WTC11 (cell line): ENCODE measurements at regions not wholly inside any gene's neighbourhood (a gene's known extent, or its start where the extent isn't known, plus 50 kb on each side); places are given as distances from the start of the nearest gene placed in this dataset.

Experiments used
- ATAC-seq: fragments of 200-7000 bp; cut with Tn5 transposase; 2 replicates; pipeline ENCODE4 v1.10.0; 2021; ENCODE audit warnings: mild to moderate bottlenecking, moderate library complexity
- CTCF ChIA-PET: fragments of 300-600 bp; sonication (Branson Sonifier 250); formaldehyde crosslinking; loops from one replicate; lab custom pipeline; 2021; ENCODE audit warnings: antibody characterized with exemption; lab: Charles Lee
- POLR2A ChIA-PET: fragments of 350-600 bp; sonication (Branson Sonifier 250); formaldehyde crosslinking; loops from one replicate; lab custom pipeline; 2021; ENCODE audit warnings: antibody characterized with exemption; lab: Charles Lee
- DNase-seq: peaks from one replicate; pipeline ENCODE4 v3.0.0; 2021; ENCODE audit warnings: low spot score
- H3K27ac Mint-ChIP-seq: 2 replicates; pipeline ENCODE4 v1.8.0; 2021; ENCODE audit warnings: mixed read lengths
- H3K27me3 Mint-ChIP-seq: 2 replicates; pipeline ENCODE4 v1.8.0; 2021; ENCODE audit warnings: low read depth, mild to moderate bottlenecking, moderate library complexity, mixed read lengths
- H3K36me3 Mint-ChIP-seq: 2 replicates; pipeline ENCODE4 v1.8.0; 2021; ENCODE audit warnings: mixed read lengths
- H3K4me1 Mint-ChIP-seq: 2 replicates; pipeline ENCODE4 v1.8.0; 2022; ENCODE audit warnings: mixed read lengths
- H3K4me3 Mint-ChIP-seq: 2 replicates; pipeline ENCODE4 v1.8.0; 2021; ENCODE audit warnings: mild to moderate bottlenecking, moderate library complexity, mixed read lengths
- H3K9me3 Mint-ChIP-seq: 2 replicates; pipeline ENCODE4 v1.8.0; 2021; ENCODE audit warnings: mixed read lengths
- ATF1 ChIP-seq: sonication (generic); formaldehyde crosslinking; IDR thresholded peaks from 2 replicates; pipeline ENCODE4 v1.8.1; 2023; ENCODE audit warnings: mild to moderate bottlenecking, moderate library complexity, missing genetic modification reagents
- CREB1 ChIP-seq: sonication (generic); formaldehyde crosslinking; IDR thresholded peaks from 2 replicates; pipeline ENCODE4 v1.8.0; 2023; ENCODE audit warnings: mild to moderate bottlenecking, missing genetic modification reagents
- EMX1 ChIP-seq: fragments of 250-450 bp; sonication (Bioruptor Pico); IDR thresholded peaks from 2 replicates; pipeline ENCODE4 v1.8.0; 2021; ENCODE audit warnings: mild to moderate bottlenecking
- IRF2 ChIP-seq: sonication (generic); formaldehyde crosslinking; IDR thresholded peaks from 2 replicates; pipeline ENCODE4 v1.8.0; 2022; ENCODE audit warnings: low read depth, missing genetic modification reagents, borderline replicate concordance
- JAZF1 ChIP-seq: fragments of 250-450 bp; sonication (Bioruptor Pico); IDR thresholded peaks from 2 replicates; pipeline ENCODE4 v1.9.0; 2021; ENCODE audit warnings: moderate library complexity, mild to moderate bottlenecking, inconsistent platforms
- KAT7 ChIP-seq: sonication (generic); formaldehyde crosslinking; IDR thresholded peaks from 2 replicates; pipeline ENCODE4 v1.8.1; 2023; ENCODE audit warnings: missing genetic modification reagents, mild to moderate bottlenecking, borderline replicate concordance
- MXD4 ChIP-seq: fragments of 250-450 bp; sonication (Bioruptor Pico); IDR thresholded peaks from 2 replicates; pipeline ENCODE4 v1.8.0; 2021; ENCODE audit warnings: mild to moderate bottlenecking, moderate library complexity, borderline replicate concordance
- MYBL2 ChIP-seq: sonication (generic); formaldehyde crosslinking; IDR thresholded peaks from 2 replicates; pipeline ENCODE4 v1.8.1; 2023; ENCODE audit warnings: mild to moderate bottlenecking, moderate library complexity, missing genetic modification reagents
- OVOL2 ChIP-seq: fragments of 250-450 bp; sonication (Bioruptor Pico); IDR thresholded peaks from 2 replicates; pipeline ENCODE4 v1.9.0; 2021; ENCODE audit warnings: mild to moderate bottlenecking, borderline replicate concordance
- SP1 ChIP-seq: sonication (generic); formaldehyde crosslinking; conservative IDR thresholded peaks from 2 replicates; pipeline ENCODE4 v1.8.1; 2022; ENCODE audit warnings: missing genetic modification reagents
- TEAD4 ChIP-seq: sonication (generic); formaldehyde crosslinking; IDR thresholded peaks from 2 replicates; pipeline ENCODE4 v1.8.0; 2022; ENCODE audit warnings: mild to moderate bottlenecking, missing genetic modification reagents
- ZNF121 ChIP-seq: sonication (generic); formaldehyde crosslinking; IDR thresholded peaks from 2 replicates; pipeline ENCODE4 v1.8.0; 2023; ENCODE audit warnings: missing genetic modification reagents
- ZNF219 ChIP-seq: sonication (generic); formaldehyde crosslinking; IDR thresholded peaks from 2 replicates; pipeline ENCODE4 v1.8.0; 2023; ENCODE audit warnings: missing genetic modification reagents, mild to moderate bottlenecking, borderline replicate concordance
- ZNF317 ChIP-seq: sonication (generic); formaldehyde crosslinking; IDR thresholded peaks from 2 replicates; pipeline ENCODE4 v1.8.1; 2023; ENCODE audit warnings: low read depth, mild to moderate bottlenecking, moderate library complexity, missing genetic modification reagents, borderline replicate concordance
- ZNF416 ChIP-seq: fragments of 250-450 bp; sonication (Bioruptor Pico); IDR thresholded peaks from 2 replicates; pipeline ENCODE4 v1.9.0; 2021; ENCODE audit warnings: mild to moderate bottlenecking, inconsistent platforms
- ZNF423 ChIP-seq: fragments of 250-450 bp; sonication (Bioruptor Pico); IDR thresholded peaks from 2 replicates; pipeline ENCODE4 v2.1.2; 2022; ENCODE audit warnings: mild to moderate bottlenecking, moderate library complexity
- TF ChIP-seq, protein P1 (sequence below): fragments of 250-450 bp; sonication (Bioruptor Pico); IDR thresholded peaks from 2 replicates; pipeline ENCODE4 v2.1.2; 2022; ENCODE audit warnings: mild to moderate bottlenecking, moderate library complexity
- TF ChIP-seq, protein P2 (sequence below): sonication (generic); formaldehyde crosslinking; conservative IDR thresholded peaks from 2 replicates; pipeline ENCODE4 v1.8.1; 2022; ENCODE audit warnings: mild to moderate bottlenecking, missing genetic modification reagents
- TF ChIP-seq, protein P3 (sequence below): sonication (generic); formaldehyde crosslinking; conservative IDR thresholded peaks from 2 replicates; pipeline ENCODE4 v1.8.1; 2023; ENCODE audit warnings: mild to moderate bottlenecking, low read depth, missing genetic modification reagents, moderate library complexity
- TF ChIP-seq, protein P4 (sequence below): sonication (generic); formaldehyde crosslinking; IDR thresholded peaks from 2 replicates; pipeline ENCODE4 v1.8.1; 2023; ENCODE audit warnings: mild to moderate bottlenecking, missing genetic modification reagents, moderate library complexity
- TF ChIP-seq, protein P5 (sequence below): sonication (generic); formaldehyde crosslinking; IDR thresholded peaks from 2 replicates; pipeline ENCODE4 v1.8.1; 2023; ENCODE audit warnings: mild to moderate bottlenecking, missing genetic modification reagents
- TF ChIP-seq, protein P6 (sequence below): fragments of 250-450 bp; sonication (Bioruptor Pico); IDR thresholded peaks from 2 replicates; pipeline ENCODE4 v1.9.0; 2021; ENCODE audit warnings: mild to moderate bottlenecking

DNA sequence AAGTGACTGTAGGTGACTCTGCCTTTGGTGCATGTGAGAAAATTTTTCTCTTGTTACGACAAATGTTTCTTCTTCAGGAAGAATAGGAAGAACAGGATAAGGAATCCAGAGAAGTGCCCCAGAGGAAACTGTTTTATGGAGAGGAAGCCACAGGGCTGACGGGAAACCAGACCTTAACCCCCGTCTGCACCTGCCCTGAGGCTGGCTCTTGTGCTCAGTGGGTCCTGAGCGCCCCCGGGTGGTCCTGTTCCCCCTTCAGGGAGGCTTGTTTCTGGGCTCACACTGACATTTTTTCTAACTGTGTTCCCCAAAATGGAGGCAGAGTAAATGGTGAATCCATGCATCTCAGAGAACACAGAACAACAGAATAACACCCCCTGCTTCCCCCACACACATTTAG is 691.8 kb downstream of the TMEM121 start (continued):
- TF ChIP-seq, protein P1, sequence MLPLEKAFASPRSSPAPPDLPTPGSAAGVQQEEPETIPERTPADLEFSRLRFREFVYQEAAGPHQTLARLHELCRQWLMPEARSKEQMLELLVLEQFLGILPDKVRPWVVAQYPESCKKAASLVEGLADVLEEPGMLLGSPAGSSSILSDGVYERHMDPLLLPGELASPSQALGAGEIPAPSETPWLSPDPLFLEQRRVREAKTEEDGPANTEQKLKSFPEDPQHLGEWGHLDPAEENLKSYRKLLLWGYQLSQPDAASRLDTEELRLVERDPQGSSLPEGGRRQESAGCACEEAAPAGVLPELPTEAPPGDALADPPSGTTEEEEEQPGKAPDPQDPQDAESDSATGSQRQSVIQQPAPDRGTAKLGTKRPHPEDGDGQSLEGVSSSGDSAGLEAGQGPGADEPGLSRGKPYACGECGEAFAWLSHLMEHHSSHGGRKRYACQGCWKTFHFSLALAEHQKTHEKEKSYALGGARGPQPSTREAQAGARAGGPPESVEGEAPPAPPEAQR (CRISPR knock-in tag), result no peak
- TF ChIP-seq, protein P2, sequence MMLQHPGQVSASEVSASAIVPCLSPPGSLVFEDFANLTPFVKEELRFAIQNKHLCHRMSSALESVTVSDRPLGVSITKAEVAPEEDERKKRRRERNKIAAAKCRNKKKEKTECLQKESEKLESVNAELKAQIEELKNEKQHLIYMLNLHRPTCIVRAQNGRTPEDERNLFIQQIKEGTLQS (CRISPR knock-in tag), result no peak
- TF ChIP-seq, protein P3, sequence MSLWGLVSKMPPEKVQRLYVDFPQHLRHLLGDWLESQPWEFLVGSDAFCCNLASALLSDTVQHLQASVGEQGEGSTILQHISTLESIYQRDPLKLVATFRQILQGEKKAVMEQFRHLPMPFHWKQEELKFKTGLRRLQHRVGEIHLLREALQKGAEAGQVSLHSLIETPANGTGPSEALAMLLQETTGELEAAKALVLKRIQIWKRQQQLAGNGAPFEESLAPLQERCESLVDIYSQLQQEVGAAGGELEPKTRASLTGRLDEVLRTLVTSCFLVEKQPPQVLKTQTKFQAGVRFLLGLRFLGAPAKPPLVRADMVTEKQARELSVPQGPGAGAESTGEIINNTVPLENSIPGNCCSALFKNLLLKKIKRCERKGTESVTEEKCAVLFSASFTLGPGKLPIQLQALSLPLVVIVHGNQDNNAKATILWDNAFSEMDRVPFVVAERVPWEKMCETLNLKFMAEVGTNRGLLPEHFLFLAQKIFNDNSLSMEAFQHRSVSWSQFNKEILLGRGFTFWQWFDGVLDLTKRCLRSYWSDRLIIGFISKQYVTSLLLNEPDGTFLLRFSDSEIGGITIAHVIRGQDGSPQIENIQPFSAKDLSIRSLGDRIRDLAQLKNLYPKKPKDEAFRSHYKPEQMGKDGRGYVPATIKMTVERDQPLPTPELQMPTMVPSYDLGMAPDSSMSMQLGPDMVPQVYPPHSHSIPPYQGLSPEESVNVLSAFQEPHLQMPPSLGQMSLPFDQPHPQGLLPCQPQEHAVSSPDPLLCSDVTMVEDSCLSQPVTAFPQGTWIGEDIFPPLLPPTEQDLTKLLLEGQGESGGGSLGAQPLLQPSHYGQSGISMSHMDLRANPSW (CRISPR knock-in tag), result no peak
- TF ChIP-seq, all 79 proteins: peak for 0

DNA sequence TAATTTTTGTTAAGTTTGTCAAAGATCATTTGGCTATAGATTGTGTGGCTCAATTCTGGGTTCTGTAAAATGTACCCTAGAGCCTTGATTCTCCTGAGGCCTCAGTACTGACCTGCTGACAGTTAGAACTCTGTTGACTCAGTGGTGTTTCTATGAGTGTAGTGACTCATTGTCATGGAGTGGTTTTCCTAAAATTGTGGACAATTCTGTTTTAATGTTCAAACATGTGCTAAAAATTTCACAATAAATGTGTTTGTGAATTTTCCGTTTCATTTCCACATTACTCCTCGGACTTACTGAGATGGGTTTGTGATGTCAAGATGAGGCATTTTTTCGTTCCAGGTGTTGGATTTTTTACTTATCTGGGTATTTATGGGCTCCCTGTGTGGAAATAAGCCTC is 695.9 kb downstream of the TMEM121 start:
- CTCF ChIA-PET, result no interaction called here
- DNase-seq (no peak), ATAC-seq (no peak)
- Mint-ChIP-seq H3K9me3 (peaks cover 94% of the 10 kb centered on the region), H3K4me1 (no peaks in the 10 kb centered on the region), H3K27ac (no peak overlapping the region)
- TF ChIP-seq ZNF219 (no peak), ATF1 (CRISPR knock-in tag) (no peak), EMX1 (CRISPR knock-in tag) (no peak), SP1 (CRISPR knock-in tag) (no peak), OVOL2 (CRISPR knock-in tag) (no peak), ZNF121 (CRISPR knock-in tag) (no peak), TEAD4 (no peak), JAZF1 (CRISPR knock-in tag) (no peak), CREB1 (CRISPR knock-in tag) (no peak), ZNF423 (CRISPR knock-in tag) (no peak), MYBL2 (no peak)
- TF ChIP-seq, protein P4, sequence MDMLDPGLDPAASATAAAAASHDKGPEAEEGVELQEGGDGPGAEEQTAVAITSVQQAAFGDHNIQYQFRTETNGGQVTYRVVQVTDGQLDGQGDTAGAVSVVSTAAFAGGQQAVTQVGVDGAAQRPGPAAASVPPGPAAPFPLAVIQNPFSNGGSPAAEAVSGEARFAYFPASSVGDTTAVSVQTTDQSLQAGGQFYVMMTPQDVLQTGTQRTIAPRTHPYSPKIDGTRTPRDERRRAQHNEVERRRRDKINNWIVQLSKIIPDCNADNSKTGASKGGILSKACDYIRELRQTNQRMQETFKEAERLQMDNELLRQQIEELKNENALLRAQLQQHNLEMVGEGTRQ (CRISPR knock-in tag), result no peak
- TF ChIP-seq, protein P2 (CRISPR knock-in tag), result no peak
- TF ChIP-seq, protein P5, sequence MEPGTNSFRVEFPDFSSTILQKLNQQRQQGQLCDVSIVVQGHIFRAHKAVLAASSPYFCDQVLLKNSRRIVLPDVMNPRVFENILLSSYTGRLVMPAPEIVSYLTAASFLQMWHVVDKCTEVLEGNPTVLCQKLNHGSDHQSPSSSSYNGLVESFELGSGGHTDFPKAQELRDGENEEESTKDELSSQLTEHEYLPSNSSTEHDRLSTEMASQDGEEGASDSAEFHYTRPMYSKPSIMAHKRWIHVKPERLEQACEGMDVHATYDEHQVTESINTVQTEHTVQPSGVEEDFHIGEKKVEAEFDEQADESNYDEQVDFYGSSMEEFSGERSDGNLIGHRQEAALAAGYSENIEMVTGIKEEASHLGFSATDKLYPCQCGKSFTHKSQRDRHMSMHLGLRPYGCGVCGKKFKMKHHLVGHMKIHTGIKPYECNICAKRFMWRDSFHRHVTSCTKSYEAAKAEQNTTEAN (CRISPR knock-in tag), result no peak
- TF ChIP-seq, all 79 proteins: peak for 0
- peaks cover 16% of the 10 kb centered on the region for H3K27me3 Mint-ChIP-seq
- POLR2A ChIA-PET, result no interaction called here
- H3K36me3 Mint-ChIP-seq, result peaks cover 86% of the 10 kb centered on the region
- no peak overlapping the region for H3K4me3 Mint-ChIP-seq

DNA sequence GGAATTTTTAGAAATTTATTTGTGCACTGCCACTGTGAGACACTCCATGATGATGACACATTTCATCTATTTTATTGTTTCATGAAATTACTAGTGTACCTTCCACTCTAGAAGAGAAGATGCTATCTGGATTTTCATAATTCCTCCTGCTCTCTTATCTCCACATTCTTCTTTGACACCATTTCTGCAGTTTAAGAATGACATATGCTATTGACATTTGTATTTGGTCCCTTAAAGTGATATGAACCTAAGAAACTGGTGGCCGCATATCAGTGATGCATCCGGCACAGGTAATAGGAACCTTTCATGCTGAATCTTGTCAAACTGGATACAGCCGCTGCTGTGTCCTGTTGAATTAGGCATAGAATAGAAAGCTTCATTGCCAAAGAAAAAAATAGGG is 696.3 kb downstream of the TMEM121 start:
- no peaks in the 10 kb centered on the region for H3K4me1 Mint-ChIP-seq
- no peak overlapping the region for H3K27ac Mint-ChIP-seq
- POLR2A ChIA-PET, result no interaction called here
- CTCF ChIA-PET, result no interaction called here
- DNase-seq, result no peak
- peaks cover 94% of the 10 kb centered on the region for H3K9me3 Mint-ChIP-seq
- TF ChIP-seq ATF1 (CRISPR knock-in tag), result no peak
- TF ChIP-seq, protein P2 (CRISPR knock-in tag), result no peak
- TF ChIP-seq JAZF1 (CRISPR knock-in tag), result no peak
- no peak for TF ChIP-seq KAT7
- TF ChIP-seq ZNF317 (CRISPR knock-in tag), result no peak
- no peak for TF ChIP-seq ZNF423 (CRISPR knock-in tag)
- no peak for TF ChIP-seq MXD4
- TF ChIP-seq, protein P6, sequence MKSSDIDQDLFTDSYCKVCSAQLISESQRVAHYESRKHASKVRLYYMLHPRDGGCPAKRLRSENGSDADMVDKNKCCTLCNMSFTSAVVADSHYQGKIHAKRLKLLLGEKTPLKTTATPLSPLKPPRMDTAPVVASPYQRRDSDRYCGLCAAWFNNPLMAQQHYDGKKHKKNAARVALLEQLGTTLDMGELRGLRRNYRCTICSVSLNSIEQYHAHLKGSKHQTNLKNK (CRISPR knock-in tag), result no peak
- TF ChIP-seq ZNF416, result no peak
- TF ChIP-seq IRF2, result no peak
- TF ChIP-seq, all 79 proteins: peak for 0
- H3K36me3 Mint-ChIP-seq, result peaks cover 86% of the 10 kb centered on the region
- H3K4me3 Mint-ChIP-seq, result no peak overlapping the region
- H3K27me3 Mint-ChIP-seq, result peaks cover 17% of the 10 kb centered on the region
- ATAC-seq, result no peak
